NCI-H510A treated with DMSO at 0.1 percent for 48 hours (cell line): ENCODE measurements at regions not wholly inside any gene's neighbourhood (a gene's known extent, or its start where the extent isn't known, plus 50 kb on each side); places are given as distances from the start of the nearest gene placed in this dataset.
"Not testable (repeated sequence)": the region's sequence is repeated elsewhere in the genome, so short reads cannot be mapped to it uniquely, and the experiment has no call there.

Experiments
- DNase-seq: peaks from one replicate; lab custom pipeline; 2025; lab: John Stamatoyannopoulos, UW

- no peak for DNase-seq
These were observed 569.4 kb upstream of the SALL3 start for GRCh38 chr18:78410094-78410786.

GRCh38 chr18:78411539-78411938 lies 568.1 kb upstream of the SALL3 start:
- DNase-seq, result no peak

- no peak for DNase-seq
These were observed 565.3 kb upstream of the SALL3 start for GRCh38 chr18:78414302-78414701.

- DNase-seq, result no peak
These were observed 562.8 kb upstream of the SALL3 start for GRCh38 chr18:78416853-78417252.

- DNase-seq, result no peak
These were observed 561.2 kb upstream of the SALL3 start for GRCh38 chr18:78418379-78418778.

- no peak for DNase-seq
These were observed 560.4 kb upstream of the SALL3 start for GRCh38 chr18:78419171-78419570.

GRCh38 chr18:78420116-78420515 lies 559.5 kb upstream of the SALL3 start:
- DNase-seq, result no peak

- no peak for DNase-seq
These were observed 558.2 kb upstream of the SALL3 start for GRCh38 chr18:78421392-78421791.

- DNase-seq, result no peak
These were observed 557.3 kb upstream of the SALL3 start for GRCh38 chr18:78422336-78422735.

GRCh38 chr18:78423811-78424210 lies 555.8 kb upstream of the SALL3 start:
- DNase-seq, result no peak

GRCh38 chr18:78424403-78425018 lies 555.1 kb upstream of the SALL3 start:
- DNase-seq, result no peak

GRCh38 chr18:78425019-78425412 lies 554.6 kb upstream of the SALL3 start:
- no peak for DNase-seq

GRCh38 chr18:78427081-78427480 lies 552.5 kb upstream of the SALL3 start:
- DNase-seq, result no peak

- no peak for DNase-seq
These were observed 550.2 kb upstream of the SALL3 start for GRCh38 chr18:78429127-78430108.

GRCh38 chr18:78430131-78430758 lies 549.4 kb upstream of the SALL3 start:
- no peak for DNase-seq

GRCh38 chr18:78431606-78432005 lies 548.0 kb upstream of the SALL3 start:
- DNase-seq, result no peak

- DNase-seq, result no peak
These were observed 546.1 kb upstream of the SALL3 start for GRCh38 chr18:78433562-78433961.

- no peak for DNase-seq
These were observed 543.5 kb upstream of the SALL3 start for GRCh38 chr18:78436110-78436509.

- DNase-seq, result not testable (repeated sequence)
These were observed 541.4 kb upstream of the SALL3 start for GRCh38 chr18:78438235-78438634.

GRCh38 chr18:78445880-78446279 lies 533.7 kb upstream of the SALL3 start:
- no peak for DNase-seq

GRCh38 chr18:78447211-78447610 lies 532.4 kb upstream of the SALL3 start:
- no peak for DNase-seq

GRCh38 chr18:78448106-78448505 lies 531.5 kb upstream of the SALL3 start:
- no peak for DNase-seq
